Activated T-cell treated with anti-CD3 and anti-CD28 coated beads, Interleukin-2, amount 50 U/mL, for 4 hours (primary cell): ENCODE measurements at regions not wholly inside any gene's neighbourhood (a gene's known extent, or its start where the extent isn't known, plus 50 kb on each side); places are given as distances from the start of the nearest gene placed in this dataset.

Experiments used
- ATAC-seq, 2 donors: fragments of 200-7000 bp; cut with Tn5 transposase; one replicate each; pipeline ENCODE4 v1.10.0; 2021
- DNase-seq: peaks from one replicate; pipeline ENCODE4 v3.0.0-alpha.2; 2020
- H3K27me3 Mint-ChIP-seq: one replicate; pipeline ENCODE4 v1.8.0; 2021; ENCODE audit warnings: low read depth, mixed read lengths
- H3K36me3 Mint-ChIP-seq: one replicate; pipeline ENCODE4 v1.8.0; 2022; ENCODE audit warnings: mixed read lengths; ENCODE audit not compliant: insufficient read depth
- H3K4me1 Mint-ChIP-seq: one replicate; pipeline ENCODE4 v1.8.0; 2021; ENCODE audit warnings: low read depth, mixed read lengths
- H3K4me3 Mint-ChIP-seq: one replicate; pipeline ENCODE4 v1.8.0; 2021; ENCODE audit warnings: mild to moderate bottlenecking, moderate library complexity, mixed read lengths
- H3K9me3 Mint-ChIP-seq: one replicate; pipeline ENCODE4 v1.8.0; 2021; ENCODE audit warnings: mixed read lengths

DNA sequence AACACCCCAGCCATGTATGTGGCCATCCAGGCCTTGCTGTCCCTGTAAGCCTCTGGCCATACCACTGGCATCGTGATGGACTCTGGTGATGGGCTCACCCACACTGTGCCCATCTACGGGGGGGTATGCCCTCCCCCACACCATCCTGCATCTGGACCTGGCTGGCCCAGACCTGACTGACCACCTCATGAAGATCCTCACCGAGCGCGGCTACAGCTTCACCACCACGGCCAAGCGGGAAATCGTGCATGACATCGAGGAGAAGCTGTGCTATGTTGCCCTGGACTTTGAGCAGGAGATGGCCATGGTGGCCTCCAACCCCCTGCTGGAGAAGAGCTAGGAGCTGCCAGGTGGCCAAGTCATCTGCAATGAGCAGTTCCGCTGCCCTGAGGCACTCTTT is 80.4 kb upstream of the ZCCHC2 start:
- no peaks in the 10 kb centered on the region for H3K9me3 Mint-ChIP-seq
- ATAC-seq, result no peak
- H3K4me1 Mint-ChIP-seq, result peaks cover 1% of the 10 kb centered on the region
- H3K27me3 Mint-ChIP-seq, result no peaks in the 10 kb centered on the region
- H3K4me3 Mint-ChIP-seq, result no peak overlapping the region
- no peaks in the 10 kb centered on the region for H3K36me3 Mint-ChIP-seq
- DNase-seq, result no peak

DNA sequence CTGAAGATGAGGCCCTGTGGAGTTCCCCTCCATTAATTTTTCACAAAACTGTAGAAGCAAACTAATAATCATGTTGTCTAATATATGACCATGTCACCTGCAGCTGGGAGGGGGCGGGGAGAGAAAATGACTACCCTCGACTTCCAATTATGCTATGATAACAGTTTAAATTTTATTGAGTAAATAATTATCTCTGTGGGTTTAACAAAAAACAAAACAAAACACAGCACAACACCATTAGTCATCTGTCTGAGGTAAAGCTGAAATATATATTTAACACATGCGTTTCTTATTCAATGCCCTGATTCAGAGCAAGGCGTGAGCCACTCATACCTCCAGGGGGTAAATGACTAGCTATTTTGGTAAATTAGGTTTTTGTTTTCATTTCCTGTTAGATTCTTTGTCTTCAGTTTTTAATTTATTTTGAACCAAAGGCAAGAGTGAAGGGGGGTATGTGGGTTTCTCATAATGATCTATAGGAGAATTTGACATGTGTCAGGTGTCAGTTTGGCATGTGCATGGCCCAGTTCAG is 77.4 kb upstream of the ZCCHC2 start:
- no peaks in the 10 kb centered on the region for H3K27me3 Mint-ChIP-seq
- ATAC-seq (peak; percentile 78 to 83), DNase-seq (no peak)
- no peaks in the 10 kb centered on the region for H3K36me3 Mint-ChIP-seq
- H3K4me3 Mint-ChIP-seq, result no peak overlapping the region
- H3K4me1 Mint-ChIP-seq, result peaks cover 1% of the 10 kb centered on the region
- no peaks in the 10 kb centered on the region for H3K9me3 Mint-ChIP-seq

DNA sequence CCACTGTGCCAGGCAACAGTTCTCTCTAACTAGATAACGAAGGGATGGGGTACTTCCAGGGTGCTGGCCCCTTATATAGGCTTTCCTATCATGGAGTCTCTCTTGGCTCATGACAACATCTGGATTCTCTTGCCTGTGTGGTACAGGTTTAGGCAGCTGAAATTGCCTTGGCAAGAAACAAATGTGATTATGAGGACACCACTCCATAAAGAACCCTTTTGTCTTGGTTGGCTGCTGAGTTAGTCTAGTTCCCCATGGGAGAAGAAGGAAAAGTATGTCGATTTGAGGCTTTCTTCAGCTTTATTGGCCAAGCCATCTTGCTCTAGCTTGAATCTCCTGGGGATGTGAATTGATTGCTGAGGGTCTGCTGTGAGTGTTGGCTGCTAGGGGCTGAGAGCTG is 76.3 kb upstream of the ZCCHC2 start:
- Mint-ChIP-seq H3K36me3 (no peaks in the 10 kb centered on the region), H3K27me3 (no peaks in the 10 kb centered on the region), H3K4me3 (no peak overlapping the region), H3K4me1 (peaks cover 1% of the 10 kb centered on the region), H3K9me3 (no peaks in the 10 kb centered on the region)
- DNase-seq (no peak), ATAC-seq (no peak)

DNA sequence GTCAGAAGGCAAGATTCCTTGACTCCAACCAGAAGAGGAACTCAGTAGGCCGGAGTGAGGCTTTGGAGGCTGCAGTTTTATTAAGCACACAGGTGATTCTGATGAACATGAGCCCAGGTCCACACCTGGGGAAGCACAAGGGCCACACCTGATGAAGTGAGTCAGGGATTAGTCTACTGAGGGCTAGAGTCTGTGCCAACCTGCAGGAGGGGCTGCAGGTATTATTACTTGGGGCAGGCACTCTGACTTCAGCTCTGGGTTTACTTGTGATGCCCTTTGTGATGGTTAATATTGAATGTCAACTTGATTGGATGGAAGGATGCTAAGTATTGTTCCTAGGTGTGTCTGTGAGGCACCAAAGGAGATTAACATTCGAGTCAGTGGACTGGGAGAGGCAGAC is 75.2 kb upstream of the ZCCHC2 start:
- DNase-seq (no peak), ATAC-seq (no peak)
- Mint-ChIP-seq H3K9me3 (no peaks in the 10 kb centered on the region), H3K27me3 (peaks cover 2% of the 10 kb centered on the region), H3K36me3 (no peaks in the 10 kb centered on the region), H3K4me3 (no peak overlapping the region), H3K4me1 (peaks cover 4% of the 10 kb centered on the region)

DNA sequence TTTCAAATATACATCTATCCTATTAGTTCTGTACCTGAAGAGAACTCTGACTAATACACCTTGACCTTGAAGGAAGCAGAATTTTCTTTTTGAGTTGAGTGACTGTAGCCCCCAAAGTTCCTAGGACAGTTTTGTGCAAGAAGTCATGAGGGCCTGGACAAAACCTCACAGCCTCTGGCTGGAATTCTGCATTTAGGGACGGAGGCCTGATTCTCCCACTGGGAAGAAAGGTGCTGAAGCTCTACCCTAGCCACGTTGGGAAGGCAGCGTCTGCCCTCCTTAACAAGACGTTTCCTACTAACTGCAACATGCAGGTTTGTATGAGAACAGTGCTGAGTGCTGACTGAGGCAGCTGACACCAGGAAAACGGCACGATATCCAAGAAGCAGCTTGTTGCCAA is 74.4 kb upstream of the ZCCHC2 start:
- H3K4me3 Mint-ChIP-seq, result no peak overlapping the region
- DNase-seq, result no peak
- H3K36me3 Mint-ChIP-seq, result no peaks in the 10 kb centered on the region
- peaks cover 5% of the 10 kb centered on the region for H3K4me1 Mint-ChIP-seq
- H3K9me3 Mint-ChIP-seq, result no peaks in the 10 kb centered on the region
- no peak for ATAC-seq
- peaks cover 2% of the 10 kb centered on the region for H3K27me3 Mint-ChIP-seq

DNA sequence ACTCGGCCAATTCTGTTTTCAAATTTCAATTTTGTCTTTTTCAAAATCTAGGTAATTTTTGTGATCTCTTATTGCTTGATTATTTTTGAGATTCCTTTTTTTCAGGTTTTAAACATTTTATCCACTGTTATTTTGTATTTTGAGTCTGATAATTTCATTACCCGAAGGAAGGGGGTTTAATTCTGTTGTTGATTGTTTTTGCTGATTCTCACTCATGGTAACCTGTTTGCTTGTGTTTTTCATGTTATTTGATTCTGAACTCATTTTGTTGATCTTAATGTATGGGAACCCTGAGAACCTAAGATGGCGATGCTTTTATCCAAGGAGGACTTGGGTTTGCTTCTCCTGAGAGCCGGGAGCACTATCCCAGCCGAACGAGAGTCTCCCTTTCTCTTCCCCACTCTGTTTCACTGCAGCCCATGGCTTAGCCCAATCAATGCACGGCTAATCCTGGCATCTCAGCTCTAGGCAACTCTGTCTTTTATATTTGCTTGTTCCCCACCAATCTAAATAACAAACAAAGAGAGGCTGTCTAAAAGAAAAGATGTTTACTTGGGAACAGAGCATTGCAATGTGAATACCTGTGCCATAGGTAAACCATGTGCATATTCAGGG is 73.2 kb upstream of the ZCCHC2 start:
- H3K36me3 Mint-ChIP-seq, result no peaks in the 10 kb centered on the region
- H3K4me3 Mint-ChIP-seq, result no peak overlapping the region
- ATAC-seq (no peak), DNase-seq (no peak)
- H3K27me3 Mint-ChIP-seq, result peaks cover 9% of the 10 kb centered on the region
- H3K9me3 Mint-ChIP-seq, result no peaks in the 10 kb centered on the region
- H3K4me1 Mint-ChIP-seq, result peaks cover 5% of the 10 kb centered on the region

DNA sequence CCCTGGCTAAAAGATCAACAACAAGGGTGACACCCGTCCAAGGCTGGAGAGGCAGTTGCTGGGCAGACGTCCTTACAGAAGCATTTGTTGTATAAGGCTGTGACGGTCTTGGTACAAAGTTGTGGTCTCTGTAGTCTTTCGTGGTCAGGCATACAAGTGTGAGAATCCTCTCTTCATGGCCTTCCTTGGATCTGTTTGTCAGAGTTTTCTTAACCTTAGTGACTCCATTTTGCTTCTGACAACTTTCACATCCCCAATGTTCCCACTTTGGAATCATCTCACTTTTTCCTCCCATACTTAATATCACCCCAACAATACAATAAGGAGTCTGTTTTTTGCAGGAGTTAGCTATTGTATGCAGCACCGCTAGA is 72.7 kb upstream of the ZCCHC2 start:
- Mint-ChIP-seq H3K9me3 (no peaks in the 10 kb centered on the region), H3K36me3 (no peaks in the 10 kb centered on the region), H3K4me1 (peaks cover 5% of the 10 kb centered on the region), H3K4me3 (no peak overlapping the region), H3K27me3 (peaks cover 14% of the 10 kb centered on the region)
- no peak for ATAC-seq
- no peak for DNase-seq

DNA sequence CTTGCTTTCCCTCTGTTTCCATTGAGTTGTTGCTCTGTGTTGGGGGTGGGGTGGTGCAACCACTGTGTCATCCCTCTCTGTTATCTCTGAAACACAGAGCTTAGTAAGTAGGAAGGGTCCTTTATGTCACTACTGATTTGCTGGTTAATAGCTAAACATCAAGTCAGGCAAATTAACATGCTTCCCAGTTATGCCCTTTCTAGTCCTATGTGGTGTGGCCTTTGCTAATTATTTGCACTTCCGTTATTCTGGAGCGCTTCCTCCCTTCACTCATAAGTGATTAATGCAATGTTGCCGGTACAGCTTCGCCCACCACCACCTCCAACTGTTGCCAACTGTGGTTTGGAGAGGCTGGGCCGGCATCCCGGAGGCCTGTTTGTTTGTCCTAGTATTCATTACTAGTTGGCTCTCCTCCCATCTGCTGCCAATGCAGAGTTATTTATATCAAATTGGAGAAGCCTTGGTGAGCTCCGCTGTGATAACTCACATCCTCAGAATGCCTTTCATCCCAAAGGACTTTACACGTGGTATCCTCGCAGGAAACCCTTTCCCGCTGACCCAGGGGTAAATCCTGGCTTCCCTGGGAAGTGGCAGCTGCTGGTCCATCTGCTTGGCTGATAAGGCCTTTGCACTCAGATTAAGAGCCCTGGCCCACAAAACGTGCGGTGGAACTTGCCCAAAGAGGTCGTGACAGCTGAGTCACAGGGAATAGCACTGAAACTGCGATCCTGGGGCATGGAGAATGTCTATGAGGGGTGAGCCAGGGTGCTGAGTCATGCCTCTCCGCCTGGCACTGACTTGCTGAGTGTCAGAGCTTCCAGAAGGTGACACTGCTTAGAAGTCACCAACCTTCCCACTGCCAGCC is 72.0 kb upstream of the ZCCHC2 start:
- DNase-seq (no peak), ATAC-seq (no peak)
- no peak overlapping the region for H3K4me3 Mint-ChIP-seq
- H3K4me1 Mint-ChIP-seq, result peaks cover 4% of the 10 kb centered on the region
- no peaks in the 10 kb centered on the region for H3K36me3 Mint-ChIP-seq
- H3K27me3 Mint-ChIP-seq, result peaks cover 14% of the 10 kb centered on the region
- H3K9me3 Mint-ChIP-seq, result no peaks in the 10 kb centered on the region

DNA sequence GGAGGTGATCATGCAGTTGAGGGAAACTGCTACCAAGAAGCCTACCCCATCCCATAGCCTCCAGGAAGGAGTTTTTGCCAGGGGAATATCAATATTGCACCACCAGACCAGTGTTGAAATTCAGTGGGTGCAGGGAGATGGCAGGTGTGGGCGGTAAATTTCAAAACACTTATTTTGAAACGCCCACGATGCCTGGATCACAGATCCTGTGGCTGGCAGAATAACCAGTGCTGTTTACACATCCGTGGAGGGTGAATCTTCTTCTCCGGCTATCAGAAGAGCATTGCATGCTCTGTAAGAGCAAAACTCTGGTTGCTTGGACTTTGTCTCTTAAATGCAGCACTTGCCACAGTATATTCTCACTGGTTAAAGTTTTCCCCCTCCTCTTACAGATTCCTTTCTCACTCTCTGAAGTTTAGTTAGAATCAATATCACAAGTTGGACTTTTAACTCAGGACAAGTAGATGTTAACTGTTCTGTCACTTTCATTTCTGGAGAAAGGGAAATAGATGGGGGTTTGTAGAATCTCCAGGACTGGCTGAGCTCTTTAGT is 70.5 kb upstream of the ZCCHC2 start:
- H3K9me3 Mint-ChIP-seq, result no peaks in the 10 kb centered on the region
- no peak for ATAC-seq
- DNase-seq, result no peak
- H3K4me1 Mint-ChIP-seq, result peaks cover 4% of the 10 kb centered on the region
- H3K4me3 Mint-ChIP-seq, result no peak overlapping the region
- peaks cover 14% of the 10 kb centered on the region for H3K27me3 Mint-ChIP-seq
- H3K36me3 Mint-ChIP-seq, result no peaks in the 10 kb centered on the region

DNA sequence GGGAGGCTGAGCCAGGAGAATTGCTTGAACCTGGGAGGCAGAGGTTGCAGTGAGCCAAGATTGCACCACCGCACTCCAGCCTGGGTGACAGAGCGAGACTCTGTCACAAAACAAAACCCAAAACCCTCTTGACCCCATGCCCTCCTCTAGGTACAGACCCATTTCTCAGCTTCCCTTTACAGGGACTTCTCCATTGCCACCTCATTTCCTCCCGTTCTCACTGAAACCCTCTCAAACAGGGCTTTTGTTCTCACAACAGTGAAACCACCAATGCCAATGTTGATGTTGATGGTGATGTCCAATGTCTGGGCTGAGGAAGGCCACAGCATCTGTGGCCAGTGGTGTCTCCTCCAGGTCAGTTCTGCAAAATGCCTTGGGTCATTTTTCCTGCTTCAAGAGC is 69.0 kb upstream of the ZCCHC2 start:
- Mint-ChIP-seq H3K36me3 (no peaks in the 10 kb centered on the region), H3K4me1 (peaks cover 4% of the 10 kb centered on the region), H3K27me3 (peaks cover 14% of the 10 kb centered on the region), H3K9me3 (no peaks in the 10 kb centered on the region), H3K4me3 (no peak overlapping the region)
- DNase-seq (no peak), ATAC-seq (no peak)

DNA sequence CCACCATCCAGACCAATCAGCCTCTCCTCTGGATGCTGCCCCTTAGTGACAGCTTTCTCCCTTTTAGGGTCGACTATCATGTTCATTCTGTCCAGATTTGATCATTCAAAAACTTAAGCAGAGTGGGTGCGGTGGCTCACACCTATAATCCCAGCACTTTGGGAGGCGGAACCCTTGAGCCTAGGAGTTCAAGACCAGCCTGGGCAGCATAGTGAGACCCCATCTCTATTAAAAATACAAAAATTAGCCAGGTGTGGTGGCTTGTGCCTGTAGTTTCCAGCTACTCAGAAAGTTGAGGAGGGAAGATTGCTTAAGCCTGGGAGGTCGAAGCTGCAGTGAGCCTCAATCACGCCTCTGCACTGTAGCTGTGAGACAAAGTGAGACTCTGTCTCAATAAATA is 68.3 kb upstream of the ZCCHC2 start:
- H3K9me3 Mint-ChIP-seq, result no peaks in the 10 kb centered on the region
- no peaks in the 10 kb centered on the region for H3K36me3 Mint-ChIP-seq
- H3K4me3 Mint-ChIP-seq, result no peak overlapping the region
- H3K4me1 Mint-ChIP-seq, result peaks cover 4% of the 10 kb centered on the region
- H3K27me3 Mint-ChIP-seq, result peaks cover 14% of the 10 kb centered on the region
- ATAC-seq, result no peak
- DNase-seq, result no peak

DNA sequence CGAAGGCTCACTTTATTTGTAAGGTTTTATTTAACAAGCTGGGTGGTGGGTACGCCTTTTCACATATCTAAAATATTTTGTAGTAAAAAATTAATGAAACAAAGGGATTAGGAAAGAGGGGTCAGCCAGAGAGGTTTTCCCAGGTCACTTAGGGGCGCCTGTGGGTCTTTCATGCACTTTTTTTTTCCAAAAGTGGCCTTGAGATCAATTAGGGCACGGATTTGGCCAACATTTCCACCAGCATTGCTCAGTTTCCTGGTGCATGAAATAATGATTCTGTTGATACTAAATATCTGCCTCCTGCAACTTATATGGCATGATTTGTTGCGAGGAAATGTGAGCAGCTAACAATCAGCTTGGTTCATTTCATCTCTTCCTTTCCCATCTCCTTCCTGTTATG is 67.6 kb upstream of the ZCCHC2 start:
- H3K4me3 Mint-ChIP-seq, result no peak overlapping the region

DNA sequence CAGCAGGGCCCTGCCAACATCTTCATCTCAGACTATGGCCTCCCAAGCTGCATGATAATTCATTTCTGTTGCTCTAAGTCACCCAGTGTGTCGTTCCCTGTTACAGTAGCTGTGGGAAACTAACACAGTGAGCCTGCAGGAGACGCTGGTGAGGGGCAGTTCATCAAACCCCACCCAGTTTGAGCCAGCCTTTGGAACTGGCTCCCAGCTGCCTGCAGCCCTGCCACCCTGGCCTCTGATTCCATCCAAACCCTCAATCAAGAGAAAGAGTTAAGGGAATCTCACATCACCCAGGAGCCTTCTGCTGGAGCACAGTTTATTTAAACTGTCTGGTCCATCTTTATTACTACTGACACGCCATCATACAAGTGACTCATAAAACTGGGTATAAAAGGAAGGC is 64.9 kb upstream of the ZCCHC2 start:
- Mint-ChIP-seq H3K4me1 (no peaks in the 10 kb centered on the region), H3K36me3 (no peaks in the 10 kb centered on the region), H3K9me3 (no peaks in the 10 kb centered on the region), H3K4me3 (no peak overlapping the region), H3K27me3 (peaks cover 13% of the 10 kb centered on the region)
- ATAC-seq (no peak), DNase-seq (no peak)

More for the DNA sequence above, 67.6 kb upstream of the ZCCHC2 start:
- DNase-seq, result no peak
- ATAC-seq, result no peak
- Mint-ChIP-seq H3K27me3 (peaks cover 14% of the 10 kb centered on the region), H3K4me1 (peaks cover 4% of the 10 kb centered on the region), H3K36me3 (no peaks in the 10 kb centered on the region), H3K9me3 (no peaks in the 10 kb centered on the region)

DNA sequence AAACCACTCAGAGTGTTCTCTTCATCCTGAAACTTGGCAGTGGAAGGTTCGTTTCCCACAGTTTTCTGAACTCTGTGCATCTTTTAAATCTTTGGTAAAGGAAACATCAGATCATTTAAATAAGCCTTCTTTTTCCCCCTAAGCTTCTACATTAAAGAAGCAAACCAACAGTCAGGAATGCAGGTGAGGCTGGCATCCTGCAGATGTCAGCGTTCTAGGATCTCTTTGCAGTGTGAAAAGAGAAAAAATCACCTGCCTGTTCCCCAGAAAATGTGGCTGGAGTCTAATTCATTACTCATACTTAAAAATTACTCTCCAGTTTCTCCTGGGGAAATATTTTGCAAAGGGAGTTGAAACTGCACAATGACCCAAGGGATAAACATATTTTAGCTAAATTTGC is 64.5 kb upstream of the ZCCHC2 start:
- ATAC-seq (no peak), DNase-seq (no peak)
- H3K27me3 Mint-ChIP-seq, result peaks cover 13% of the 10 kb centered on the region
- no peak overlapping the region for H3K4me3 Mint-ChIP-seq
- H3K9me3 Mint-ChIP-seq, result no peaks in the 10 kb centered on the region
- no peaks in the 10 kb centered on the region for H3K36me3 Mint-ChIP-seq
- no peaks in the 10 kb centered on the region for H3K4me1 Mint-ChIP-seq
